ENCODE measurements at regions not wholly inside any gene's neighbourhood (a gene's known extent, or its start where the extent isn't known, plus 50 kb on each side); places are given as distances from the start of the nearest gene placed in this dataset.

GRCh38 chr10:10667466-10667865 lies 350.2 kb upstream of the CELF2 start:
- DNase-seq (ENCODE audit: insufficient read length) (no peak), FAIRE-seq (no peak)
- no peak for TF ChIP-seq TAF1 (IDR thresholded peaks at IDR 0.05; ENCODE audit: borderline replicate concordance, low read depth, low read length)
- no peak for TF ChIP-seq POLR2AphosphoS5 (IDR thresholded peaks at IDR 0.05; ENCODE audit: low read depth, low read length)
- TF ChIP-seq POLR2A (IDR thresholded peaks at IDR 0.05; ENCODE audit: low read depth, low read length) = no peak

DNA sequence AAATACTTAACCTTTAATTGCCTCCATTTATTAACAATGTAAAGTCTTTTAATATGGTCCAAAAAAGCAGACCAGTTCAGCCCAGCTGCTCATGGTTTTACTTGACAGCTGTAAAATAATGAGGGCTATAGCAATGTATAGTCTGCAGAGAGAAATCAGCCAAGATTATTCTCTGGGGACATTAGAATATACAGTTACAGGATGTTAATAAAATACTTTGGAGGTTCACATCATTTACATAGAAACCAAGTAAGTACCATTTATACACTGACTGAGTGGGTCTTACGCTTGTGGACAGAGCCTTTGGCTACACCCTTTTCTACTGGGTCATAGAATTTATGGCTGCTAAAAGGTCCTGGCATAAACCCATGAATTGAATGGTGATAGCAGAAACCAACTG lies 340.7 kb upstream of the CELF2 start:
- FAIRE-seq (no peak), DNase-seq (ENCODE audit: insufficient read length) (no peak)
- TF ChIP-seq POLR2A (IDR thresholded peaks at IDR 0.05; ENCODE audit: low read depth, low read length) (no peak), TAF1 (IDR thresholded peaks at IDR 0.05; ENCODE audit: borderline replicate concordance, low read depth, low read length) (no peak), POLR2AphosphoS5 (IDR thresholded peaks at IDR 0.05; ENCODE audit: low read depth, low read length) (no peak)

GRCh38 chr10:10677479-10677878 lies 340.2 kb upstream of the CELF2 start:
- DNase-seq (ENCODE audit: insufficient read length) = no peak
- FAIRE-seq = peak; percentile 24
- TF ChIP-seq POLR2A (IDR thresholded peaks at IDR 0.05; ENCODE audit: low read depth, low read length) (no peak), TAF1 (IDR thresholded peaks at IDR 0.05; ENCODE audit: borderline replicate concordance, low read depth, low read length) (no peak), POLR2AphosphoS5 (IDR thresholded peaks at IDR 0.05; ENCODE audit: low read depth, low read length) (no peak)

DNA sequence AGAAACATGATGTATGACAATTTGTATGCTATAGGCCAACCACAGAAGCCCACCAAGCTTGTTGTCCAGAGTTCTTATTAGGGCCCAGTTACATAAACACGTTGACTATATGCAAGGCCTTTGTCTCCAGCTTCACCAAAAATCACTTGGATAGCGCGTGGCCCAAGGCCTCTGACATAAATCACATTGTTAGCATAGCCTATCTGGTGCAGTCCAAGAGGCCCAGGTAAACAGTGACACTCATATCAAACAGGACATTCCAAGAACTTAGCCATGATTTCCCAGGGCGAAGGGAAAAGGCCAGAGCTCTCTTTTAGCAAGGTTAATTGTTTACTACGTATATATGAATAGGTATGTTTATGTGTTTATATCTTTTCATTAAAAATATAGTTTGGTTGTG lies 337.2 kb upstream of the CELF2 start:
- FAIRE-seq = no peak
- no peak for DNase-seq (ENCODE audit: insufficient read length)
- no peak for TF ChIP-seq POLR2AphosphoS5 (IDR thresholded peaks at IDR 0.05; ENCODE audit: low read depth, low read length)
- no peak for TF ChIP-seq TAF1 (IDR thresholded peaks at IDR 0.05; ENCODE audit: borderline replicate concordance, low read depth, low read length)
- no peak for TF ChIP-seq POLR2A (IDR thresholded peaks at IDR 0.05; ENCODE audit: low read depth, low read length)

DNA sequence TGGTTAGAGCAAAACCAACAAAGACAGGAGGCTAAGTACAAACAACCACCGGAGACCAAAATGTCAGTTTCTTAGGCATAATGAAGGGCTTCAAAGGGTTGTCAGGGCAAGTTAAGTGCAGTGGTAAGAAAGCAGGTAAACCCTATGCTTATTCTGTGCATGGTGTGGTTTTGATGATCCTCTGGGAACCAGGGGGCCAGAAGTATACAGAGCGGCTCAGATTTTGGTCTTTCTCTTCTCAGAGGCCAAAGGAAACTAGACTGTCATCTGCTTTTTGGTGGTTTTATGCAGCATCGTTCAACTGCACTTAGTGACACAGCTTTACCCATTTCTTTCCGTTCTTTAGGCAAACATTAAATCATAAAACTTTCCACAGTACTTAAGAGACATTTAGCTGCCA lies 332.7 kb upstream of the CELF2 start:
- TF ChIP-seq TAF1 (IDR thresholded peaks at IDR 0.05; ENCODE audit: borderline replicate concordance, low read depth, low read length) (no peak), POLR2AphosphoS5 (IDR thresholded peaks at IDR 0.05; ENCODE audit: low read depth, low read length) (no peak), POLR2A (IDR thresholded peaks at IDR 0.05; ENCODE audit: low read depth, low read length) (no peak)
- FAIRE-seq (no peak), DNase-seq (ENCODE audit: insufficient read length) (no peak)

DNA sequence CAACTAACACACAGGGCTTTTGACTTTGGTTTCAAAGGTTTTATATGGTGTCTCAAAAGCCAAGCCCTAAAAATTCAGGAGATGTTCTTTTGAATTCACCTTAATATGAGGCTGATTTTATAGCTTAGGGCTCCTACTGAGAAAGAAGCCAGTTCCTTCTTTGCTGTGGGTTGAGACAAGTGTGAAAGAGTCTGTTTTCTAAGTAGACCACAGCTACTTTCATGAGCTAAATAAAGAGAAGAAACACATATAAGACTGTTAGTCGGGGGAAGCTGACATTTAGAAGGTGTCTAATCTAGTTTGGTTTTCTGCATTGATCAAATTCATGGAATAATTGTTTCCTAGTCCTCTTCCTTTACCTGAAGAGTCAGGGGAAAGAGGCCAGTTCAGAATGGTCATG lies 332.1 kb upstream of the CELF2 start:
- FAIRE-seq (no peak), DNase-seq (ENCODE audit: insufficient read length) (no peak)
- no peak for TF ChIP-seq POLR2AphosphoS5 (IDR thresholded peaks at IDR 0.05; ENCODE audit: low read depth, low read length)
- TF ChIP-seq POLR2A (IDR thresholded peaks at IDR 0.05; ENCODE audit: low read depth, low read length) = no peak
- TF ChIP-seq TAF1 (IDR thresholded peaks at IDR 0.05; ENCODE audit: borderline replicate concordance, low read depth, low read length) = no peak

DNA sequence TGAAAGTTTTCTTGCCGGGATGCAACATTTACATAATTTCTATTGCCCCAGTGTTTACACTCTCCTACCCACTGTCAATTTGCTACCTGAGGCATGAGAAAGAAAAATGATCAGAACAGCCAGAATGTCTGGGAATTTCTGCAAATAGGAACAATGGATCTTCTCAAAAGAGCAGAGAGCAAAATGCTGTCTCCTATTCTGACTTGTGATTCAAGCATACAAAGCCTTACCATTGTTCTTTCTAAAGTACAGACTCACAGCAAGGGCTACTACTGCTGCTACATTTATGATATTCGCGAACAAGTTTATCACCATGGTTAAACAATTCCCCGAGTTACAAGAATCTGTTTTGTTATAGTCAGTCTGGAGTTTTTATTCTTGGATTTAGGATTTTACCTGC lies 329.9 kb upstream of the CELF2 start:
- no peak for DNase-seq (ENCODE audit: insufficient read length)
- TF ChIP-seq POLR2A (IDR thresholded peaks at IDR 0.05; ENCODE audit: low read depth, low read length) (no peak), POLR2AphosphoS5 (IDR thresholded peaks at IDR 0.05; ENCODE audit: low read depth, low read length) (no peak)
- FAIRE-seq = no peak

GRCh38 chr10:10699427-10699826 lies 318.2 kb upstream of the CELF2 start:
- TF ChIP-seq POLR2AphosphoS5 (IDR thresholded peaks at IDR 0.05; ENCODE audit: low read depth, low read length) = no peak
- DNase-seq (ENCODE audit: insufficient read length) (no peak), FAIRE-seq (no peak)

GRCh38 chr10:10701084-10701611 lies 316.5 kb upstream of the CELF2 start:
- FAIRE-seq = no peak
- no peak for DNase-seq (ENCODE audit: insufficient read length)

DNA sequence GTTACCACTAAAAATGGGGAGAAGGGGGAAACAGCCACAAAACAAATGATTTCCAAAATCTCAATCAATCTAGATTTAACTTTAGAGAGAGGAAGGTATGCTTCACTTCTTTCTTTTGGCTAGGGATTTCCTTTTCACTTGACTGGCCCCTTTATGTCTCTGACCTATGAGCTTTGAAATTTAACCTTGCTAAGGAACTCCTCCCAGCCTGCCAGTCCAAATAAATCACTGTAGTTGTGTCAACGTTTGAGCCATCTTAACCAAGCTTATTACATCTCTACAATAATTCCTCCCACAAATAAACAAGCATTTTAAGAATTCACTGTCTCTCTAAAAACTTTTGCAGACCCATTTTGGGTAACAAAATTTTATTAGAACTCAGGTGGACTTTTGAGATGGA lies 315.5 kb upstream of the CELF2 start:
- FAIRE-seq (no peak), DNase-seq (ENCODE audit: insufficient read length) (no peak)
- TF ChIP-seq POLR2AphosphoS5 (IDR thresholded peaks at IDR 0.05; ENCODE audit: low read depth, low read length) (no peak), TAF1 (IDR thresholded peaks at IDR 0.05; ENCODE audit: borderline replicate concordance, low read depth, low read length) (no peak), POLR2A (IDR thresholded peaks at IDR 0.05; ENCODE audit: low read depth, low read length) (no peak)

More at GRCh38 chr10:10701084-10701611, 316.5 kb upstream of the CELF2 start:
- no peak for TF ChIP-seq POLR2A (IDR thresholded peaks at IDR 0.05; ENCODE audit: low read depth, low read length)
- TF ChIP-seq POLR2AphosphoS5 (IDR thresholded peaks at IDR 0.05; ENCODE audit: low read depth, low read length) = no peak
- TF ChIP-seq TAF1 (IDR thresholded peaks at IDR 0.05; ENCODE audit: borderline replicate concordance, low read depth, low read length) = no peak

GRCh38 chr10:10703382-10703781 lies 314.3 kb upstream of the CELF2 start:
- FAIRE-seq (no peak), DNase-seq (ENCODE audit: insufficient read length) (no peak)
- TF ChIP-seq TAF1 (IDR thresholded peaks at IDR 0.05; ENCODE audit: borderline replicate concordance, low read depth, low read length) = no peak
- no peak for TF ChIP-seq POLR2AphosphoS5 (IDR thresholded peaks at IDR 0.05; ENCODE audit: low read depth, low read length)
- no peak for TF ChIP-seq POLR2A (IDR thresholded peaks at IDR 0.05; ENCODE audit: low read depth, low read length)

- FAIRE-seq (no peak), DNase-seq (ENCODE audit: insufficient read length) (no peak)
- no peak for TF ChIP-seq POLR2AphosphoS5 (IDR thresholded peaks at IDR 0.05; ENCODE audit: low read depth, low read length)
These were observed 305.4 kb upstream of the CELF2 start for GRCh38 chr10:10712155-10712704.

- no peak for TF ChIP-seq POLR2A (IDR thresholded peaks at IDR 0.05; ENCODE audit: low read depth, low read length)
- no peak for TF ChIP-seq TAF1 (IDR thresholded peaks at IDR 0.05; ENCODE audit: borderline replicate concordance, low read depth, low read length)
- TF ChIP-seq POLR2AphosphoS5 (IDR thresholded peaks at IDR 0.05; ENCODE audit: low read depth, low read length) = no peak
- FAIRE-seq = no peak
- DNase-seq (ENCODE audit: insufficient read length) = no peak
These were observed 303.3 kb upstream of the CELF2 start for GRCh38 chr10:10714327-10714726.
